Endodermal cell (in vitro differentiated cells): ENCODE measurements at regions not wholly inside any gene's neighbourhood (a gene's known extent, or its start where the extent isn't known, plus 50 kb on each side); places are given as distances from the start of the nearest gene placed in this dataset.

Experiments used
- DNase-seq: peaks from one replicate; pipeline ENCODE4 v3.0.0-alpha.2; 2017
- H3K27ac ChIP-seq: 2 replicates; pipeline ENCODE4 v1.5.1; 2013; ENCODE audit warnings: mild to moderate bottlenecking, low read depth, low read length, moderate library complexity
- H3K27me3 ChIP-seq: 2 replicates; pipeline ENCODE4 v1.6.1; 2013; ENCODE audit warnings: mild to moderate bottlenecking, low read length, moderate library complexity; ENCODE audit not compliant: insufficient read depth, control insufficient read depth, poor library complexity, severe bottlenecking
- H3K36me3 ChIP-seq: 2 replicates; pipeline ENCODE4 v1.7.0; 2013; ENCODE audit warnings: mild to moderate bottlenecking, low read length, moderate library complexity; ENCODE audit not compliant: control insufficient read depth, insufficient read depth
- H3K4me1 ChIP-seq: one replicate; pipeline ENCODE4 v1.7.0; 2013; ENCODE audit warnings: low read length; ENCODE audit not compliant: control insufficient read depth, insufficient read depth
- H3K4me3 ChIP-seq: 2 replicates; pipeline ENCODE4 v1.5.1; 2013; ENCODE audit warnings: mild to moderate bottlenecking, low read length, moderate library complexity
- H3K9ac ChIP-seq: 2 replicates; pipeline ENCODE4 v1.6.1; 2013; ENCODE audit warnings: mild to moderate bottlenecking, low read length, moderate library complexity; ENCODE audit not compliant: poor library complexity, severe bottlenecking; ENCODE audit errors: extremely low read depth
- H3K9me3 ChIP-seq: 2 replicates; pipeline ENCODE4 v1.6.1; 2013; ENCODE audit warnings: mild to moderate bottlenecking, low read length, moderate library complexity; ENCODE audit not compliant: control insufficient read depth
- H3K27ac Mint-ChIP-seq: 2 replicates; pipeline ENCODE4 v1.8.0; 2020; ENCODE audit warnings: mixed read lengths
- H3K27me3 Mint-ChIP-seq: 2 replicates; pipeline ENCODE4 v1.8.0; 2021; ENCODE audit warnings: mild to moderate bottlenecking, mixed read lengths; ENCODE audit not compliant: insufficient read depth
- H3K36me3 Mint-ChIP-seq: 2 replicates; pipeline ENCODE4 v1.8.0; 2020; ENCODE audit warnings: low read depth, mixed read lengths
- H3K4me1 Mint-ChIP-seq: 2 replicates; pipeline ENCODE4 v1.8.0; 2020; ENCODE audit warnings: mixed read lengths
- H3K4me3 Mint-ChIP-seq: 2 replicates; pipeline ENCODE4 v1.8.0; 2020; ENCODE audit warnings: mild to moderate bottlenecking, moderate library complexity, mixed read lengths
- H3K9me3 Mint-ChIP-seq: 2 replicates; pipeline ENCODE4 v1.8.0; 2020; ENCODE audit warnings: mild to moderate bottlenecking, mixed read lengths
- CTCF ChIP-seq: fragments of 200-600 bp; sonication (generic); conservative IDR thresholded peaks from 2 replicates; pipeline ENCODE4 v1.5.0; 2021; ENCODE audit warnings: antibody characterized with exemption, mild to moderate bottlenecking
- WGBS, 2 experiments: methylation state at CpG; one replicate each; pipeline versions ENCODE4 v1.1.5 to v1.1.7; 2013; ENCODE audit warnings: missing lambda C conversion rate in 2 of 2, mixed read lengths in 1 of 2; ENCODE audit not compliant: insufficient coverage in 1 of 2, insufficient read length in 1 of 2; 5-methylcytosine and 5-hydroxymethylcytosine counted together

GRCh38 chrX:9379697-9380551 lies 84.9 kb upstream of the TBL1X start:
- peaks cover 78% of the 10 kb centered on the region for H3K9me3 Mint-ChIP-seq
- H3K27ac Mint-ChIP-seq: no peak overlapping the region
- no peaks in the 10 kb centered on the region for H3K4me1 ChIP-seq
- no peak overlapping the region for H3K9ac ChIP-seq
- no peaks in the 10 kb centered on the region for H3K4me1 Mint-ChIP-seq
- H3K27me3 Mint-ChIP-seq: no peaks in the 10 kb centered on the region
- WGBS, 2 experiments: 80 to 88% methylated on average over 1 to 10 of the region's 10 CpGs
- no peaks in the 10 kb centered on the region for H3K9me3 ChIP-seq
- no peak overlapping the region for H3K4me3 Mint-ChIP-seq
- TF ChIP-seq CTCF: no peak
- H3K27ac ChIP-seq: no peak overlapping the region
- H3K36me3 ChIP-seq: no peaks in the 10 kb centered on the region
- no peak for DNase-seq
- H3K4me3 ChIP-seq: no peak overlapping the region
- no peaks in the 10 kb centered on the region for H3K36me3 Mint-ChIP-seq
- no peaks in the 10 kb centered on the region for H3K27me3 ChIP-seq

- Histone ChIP-seq H3K36me3 (no peaks in the 10 kb centered on the region), H3K9me3 (no peaks in the 10 kb centered on the region), H3K9ac (no peak overlapping the region), H3K4me1 (no peaks in the 10 kb centered on the region), H3K27me3 (no peaks in the 10 kb centered on the region), H3K4me3 (no peak overlapping the region), H3K27ac (no peak overlapping the region)
- Mint-ChIP-seq H3K36me3 (no peaks in the 10 kb centered on the region), H3K27ac (no peak overlapping the region), H3K9me3 (peaks cover 68% of the 10 kb centered on the region), H3K4me3 (no peak overlapping the region), H3K4me1 (no peaks in the 10 kb centered on the region), H3K27me3 (no peaks in the 10 kb centered on the region)
- DNase-seq: no peak
- no peak for TF ChIP-seq CTCF
Observed at GRCh38 chrX:9383655-9384054, 81.2 kb upstream of the TBL1X start.

- H3K9me3 Mint-ChIP-seq: peaks cover 58% of the 10 kb centered on the region
- Histone ChIP-seq H3K9me3 (no peaks in the 10 kb centered on the region), H3K27ac (no peak overlapping the region), H3K4me3 (no peak overlapping the region), H3K27me3 (no peaks in the 10 kb centered on the region), H3K36me3 (no peaks in the 10 kb centered on the region), H3K9ac (no peak overlapping the region), H3K4me1 (no peaks in the 10 kb centered on the region)
- no peak for DNase-seq
- no peaks in the 10 kb centered on the region for H3K4me1 Mint-ChIP-seq
- no peak overlapping the region for H3K4me3 Mint-ChIP-seq
- no peak for TF ChIP-seq CTCF
- H3K36me3 Mint-ChIP-seq: no peaks in the 10 kb centered on the region
- no peak overlapping the region for H3K27ac Mint-ChIP-seq
- H3K27me3 Mint-ChIP-seq: no peaks in the 10 kb centered on the region
- 92% methylated on average over 1 of the region's 1 CpG; no CpG with 5 or more reads in 1 of the 2 experiments for WGBS, 2 experiments
Observed at GRCh38 chrX:9388450-9388849, 76.4 kb upstream of the TBL1X start.
